Activated CD4-positive, alpha-beta T cell treated with anti-CD3 and anti-CD28 coated beads, Interleukin-2, amount 10 ng/mL, durations not matched to agents 7 days and 5 days (primary cell): ENCODE measurements at regions not wholly inside any gene's neighbourhood (a gene's known extent, or its start where the extent isn't known, plus 50 kb on each side); places are given as distances from the start of the nearest gene placed in this dataset.

Experiments
- CTCF ChIA-PET: fragments of 350-600 bp; sonication (Branson Sonifier 250); formaldehyde crosslinking; loops from one replicate; lab custom pipeline; 2021; ENCODE audit warnings: antibody characterized with exemption; lab: Charles Lee
- POLR2A ChIA-PET: fragments of 350-600 bp; sonication (Branson Sonifier 250); formaldehyde crosslinking; loops from one replicate; lab custom pipeline; 2021; ENCODE audit warnings: antibody characterized with exemption; lab: Charles Lee
- DNase-seq: peaks from one replicate; pipeline ENCODE4 v3.0.0-alpha.2; 2020
- H3K27ac Mint-ChIP-seq: one replicate; pipeline ENCODE4 v1.8.0; 2021; ENCODE audit warnings: mild to moderate bottlenecking, moderate library complexity, mixed read lengths
- H3K27me3 Mint-ChIP-seq: one replicate; pipeline ENCODE4 v1.8.0; 2021; ENCODE audit warnings: mixed read lengths
- H3K36me3 Mint-ChIP-seq: one replicate; pipeline ENCODE4 v1.8.0; 2021; ENCODE audit warnings: low read depth, mixed read lengths
- H3K4me1 Mint-ChIP-seq: one replicate; pipeline ENCODE4 v1.8.0; 2021; ENCODE audit warnings: mixed read lengths
- H3K4me3 Mint-ChIP-seq: one replicate; pipeline ENCODE4 v1.8.0; 2021; ENCODE audit warnings: mild to moderate bottlenecking, moderate library complexity, mixed read lengths
- H3K9me3 Mint-ChIP-seq: one replicate; pipeline ENCODE4 v1.8.0; 2021; ENCODE audit warnings: mixed read lengths

- H3K27me3 Mint-ChIP-seq: peaks cover 3% of the 10 kb centered on the region
- CTCF ChIA-PET: no interaction called here
- H3K4me3 Mint-ChIP-seq: no peak overlapping the region
- no peaks in the 10 kb centered on the region for H3K36me3 Mint-ChIP-seq
- POLR2A ChIA-PET: no interaction called here
- H3K4me1 Mint-ChIP-seq: no peaks in the 10 kb centered on the region
- no peak overlapping the region for H3K27ac Mint-ChIP-seq
- DNase-seq: no peak
- H3K9me3 Mint-ChIP-seq: no peaks in the 10 kb centered on the region
Measured at GRCh38 chr15:93887151-93887550, 344.2 kb upstream of the MCTP2 start.

GRCh38 chr15:93882779-93883178 is 348.6 kb upstream of the MCTP2 start:
- CTCF ChIA-PET: no interaction called here

GRCh38 chr15:93882141-93882540 is 349.2 kb upstream of the MCTP2 start:
- Mint-ChIP-seq H3K4me3 (no peak overlapping the region), H3K4me1 (no peaks in the 10 kb centered on the region), H3K36me3 (no peaks in the 10 kb centered on the region), H3K27ac (no peak overlapping the region), H3K27me3 (no peaks in the 10 kb centered on the region), H3K9me3 (no peaks in the 10 kb centered on the region)
- POLR2A ChIA-PET: no interaction called here
- no peak for DNase-seq
- CTCF ChIA-PET: no interaction called here

More at GRCh38 chr15:93882779-93883178, 348.6 kb upstream of the MCTP2 start:
- H3K27me3 Mint-ChIP-seq: no peaks in the 10 kb centered on the region
- no peaks in the 10 kb centered on the region for H3K36me3 Mint-ChIP-seq
- no peak overlapping the region for H3K27ac Mint-ChIP-seq
- H3K4me1 Mint-ChIP-seq: no peaks in the 10 kb centered on the region
- POLR2A ChIA-PET: no interaction called here
- no peaks in the 10 kb centered on the region for H3K9me3 Mint-ChIP-seq
- no peak overlapping the region for H3K4me3 Mint-ChIP-seq
- no peak for DNase-seq

- Mint-ChIP-seq H3K9me3 (no peaks in the 10 kb centered on the region), H3K4me1 (no peaks in the 10 kb centered on the region), H3K27ac (no peak overlapping the region), H3K36me3 (no peaks in the 10 kb centered on the region), H3K4me3 (no peak overlapping the region), H3K27me3 (no peaks in the 10 kb centered on the region)
- ChIA-PET CTCF (no interaction called here), POLR2A (no interaction called here)
- no peak for DNase-seq
Measured at GRCh38 chr15:93881310-93881709, 350.1 kb upstream of the MCTP2 start.

GRCh38 chr15:93880358-93880757 is 351.0 kb upstream of the MCTP2 start:
- H3K4me3 Mint-ChIP-seq: no peak overlapping the region
- no peaks in the 10 kb centered on the region for H3K36me3 Mint-ChIP-seq
- H3K4me1 Mint-ChIP-seq: no peaks in the 10 kb centered on the region
- DNase-seq: no peak
- H3K27me3 Mint-ChIP-seq: no peaks in the 10 kb centered on the region
- CTCF ChIA-PET: interaction anchor here (1.4 kb wide), 1 partner anchor 8 kb away, joined by 5 read pairs; no protein-coding TSS in a partner anchor
- no peaks in the 10 kb centered on the region for H3K9me3 Mint-ChIP-seq
- no peak overlapping the region for H3K27ac Mint-ChIP-seq
- POLR2A ChIA-PET: no interaction called here

GRCh38 chr15:93870583-93870982 is 360.8 kb upstream of the MCTP2 start:
- H3K27ac Mint-ChIP-seq: no peak overlapping the region

GRCh38 chr15:93866948-93867347 is 364.4 kb upstream of the MCTP2 start:
- H3K9me3 Mint-ChIP-seq: no peaks in the 10 kb centered on the region
- no peaks in the 10 kb centered on the region for H3K36me3 Mint-ChIP-seq
- ChIA-PET CTCF (no interaction called here), POLR2A (no interaction called here)
- H3K27me3 Mint-ChIP-seq: peaks cover 18% of the 10 kb centered on the region
- no peak for DNase-seq
- no peak overlapping the region for H3K4me3 Mint-ChIP-seq
- peaks cover 8% of the 10 kb centered on the region for H3K4me1 Mint-ChIP-seq
- H3K27ac Mint-ChIP-seq: no peak overlapping the region

More at GRCh38 chr15:93870583-93870982, 360.8 kb upstream of the MCTP2 start:
- H3K36me3 Mint-ChIP-seq: no peaks in the 10 kb centered on the region
- H3K4me1 Mint-ChIP-seq: no peaks in the 10 kb centered on the region
- H3K27me3 Mint-ChIP-seq: peaks cover 4% of the 10 kb centered on the region
- H3K9me3 Mint-ChIP-seq: no peaks in the 10 kb centered on the region
- POLR2A ChIA-PET: no interaction called here
- DNase-seq: no peak
- CTCF ChIA-PET: no interaction called here
- H3K4me3 Mint-ChIP-seq: no peak overlapping the region

- DNase-seq: no peak
- ChIA-PET POLR2A (no interaction called here), CTCF (no interaction called here)
- Mint-ChIP-seq H3K27ac (no peak overlapping the region), H3K36me3 (no peaks in the 10 kb centered on the region), H3K27me3 (peaks cover 20% of the 10 kb centered on the region), H3K4me1 (peaks cover 9% of the 10 kb centered on the region), H3K4me3 (no peak overlapping the region), H3K9me3 (no peaks in the 10 kb centered on the region)
Measured at GRCh38 chr15:93866476-93866875, 364.9 kb upstream of the MCTP2 start.

- ChIA-PET POLR2A (no interaction called here), CTCF (no interaction called here)
- Mint-ChIP-seq H3K9me3 (no peaks in the 10 kb centered on the region), H3K4me1 (peaks cover 12% of the 10 kb centered on the region), H3K27ac (no peak overlapping the region), H3K27me3 (peaks cover 20% of the 10 kb centered on the region), H3K36me3 (no peaks in the 10 kb centered on the region), H3K4me3 (no peak overlapping the region)
- no peak for DNase-seq
Measured at GRCh38 chr15:93865586-93865985, 365.8 kb upstream of the MCTP2 start.

GRCh38 chr15:93862791-93863190 is 368.6 kb upstream of the MCTP2 start:
- Mint-ChIP-seq H3K27ac (no peak overlapping the region), H3K27me3 (peaks cover 16% of the 10 kb centered on the region), H3K9me3 (no peaks in the 10 kb centered on the region), H3K4me3 (no peak overlapping the region), H3K4me1 (peaks cover 12% of the 10 kb centered on the region), H3K36me3 (no peaks in the 10 kb centered on the region)
- POLR2A ChIA-PET: no interaction called here
- DNase-seq: no peak
- CTCF ChIA-PET: no interaction called here

GRCh38 chr15:93861956-93862741 is 369.2 kb upstream of the MCTP2 start:
- peaks cover 16% of the 10 kb centered on the region for H3K27me3 Mint-ChIP-seq
- no peaks in the 10 kb centered on the region for H3K36me3 Mint-ChIP-seq

GRCh38 chr15:93861413-93861812 is 369.9 kb upstream of the MCTP2 start:
- H3K9me3 Mint-ChIP-seq: no peaks in the 10 kb centered on the region
- DNase-seq: no peak
- H3K4me3 Mint-ChIP-seq: no peak overlapping the region

More at GRCh38 chr15:93861956-93862741, 369.2 kb upstream of the MCTP2 start:
- no peak for DNase-seq
- Mint-ChIP-seq H3K9me3 (no peaks in the 10 kb centered on the region), H3K27ac (no peak overlapping the region), H3K4me3 (no peak overlapping the region), H3K4me1 (peaks cover 12% of the 10 kb centered on the region)
- CTCF ChIA-PET: no interaction called here
- POLR2A ChIA-PET: no interaction called here

GRCh38 chr15:93860701-93861100 is 370.7 kb upstream of the MCTP2 start:
- H3K27ac Mint-ChIP-seq: no peak overlapping the region
- POLR2A ChIA-PET: no interaction called here
- CTCF ChIA-PET: no interaction called here
- no peaks in the 10 kb centered on the region for H3K9me3 Mint-ChIP-seq
- H3K36me3 Mint-ChIP-seq: no peaks in the 10 kb centered on the region
- H3K4me3 Mint-ChIP-seq: no peak overlapping the region
- H3K27me3 Mint-ChIP-seq: peaks cover 16% of the 10 kb centered on the region
- peaks cover 12% of the 10 kb centered on the region for H3K4me1 Mint-ChIP-seq
- DNase-seq: no peak

More at GRCh38 chr15:93861413-93861812, 369.9 kb upstream of the MCTP2 start:
- no peaks in the 10 kb centered on the region for H3K36me3 Mint-ChIP-seq
- H3K4me1 Mint-ChIP-seq: peaks cover 12% of the 10 kb centered on the region
- POLR2A ChIA-PET: no interaction called here
- H3K27ac Mint-ChIP-seq: no peak overlapping the region
- CTCF ChIA-PET: no interaction called here
- peaks cover 16% of the 10 kb centered on the region for H3K27me3 Mint-ChIP-seq

GRCh38 chr15:93859176-93859575 is 372.2 kb upstream of the MCTP2 start:
- Mint-ChIP-seq H3K4me3 (no peak overlapping the region), H3K36me3 (no peaks in the 10 kb centered on the region), H3K9me3 (no peaks in the 10 kb centered on the region), H3K27me3 (peaks cover 16% of the 10 kb centered on the region), H3K4me1 (peaks cover 12% of the 10 kb centered on the region), H3K27ac (no peak overlapping the region)
- DNase-seq: no peak
- CTCF ChIA-PET: interaction anchor here (0.5 to 0.6 kb wide), 2 partner anchors 18 to 121 kb away, joined by 3 read pairs; no protein-coding TSS in a partner anchor
- POLR2A ChIA-PET: no interaction called here
